CD4-positive, alpha-beta T cell (primary cell): ENCODE measurements at regions not wholly inside any gene's neighbourhood (a gene's known extent, or its start where the extent isn't known, plus 50 kb on each side); places are given as distances from the start of the nearest gene placed in this dataset.

Source experiments
- ATAC-seq: fragments of 200-7000 bp; cut with Tn5 transposase; one replicate; pipeline ENCODE4 v1.10.0; 2022; ENCODE audit warnings: mild to moderate bottlenecking; ENCODE audit not compliant: poor library complexity
- CTCF ChIA-PET: fragments of 350-600 bp; sonication (Branson Sonifier 250); formaldehyde crosslinking; loops from one replicate; lab custom pipeline; 2021; ENCODE audit warnings: antibody characterized with exemption, inconsistent platforms; lab: Charles Lee
- POLR2A ChIA-PET: fragments of 350-600 bp; sonication (Branson Sonifier 250); formaldehyde crosslinking; loops from one replicate; lab custom pipeline; 2021; ENCODE audit warnings: antibody characterized with exemption, inconsistent platforms; lab: Charles Lee
- DNase-seq, 14 experiments: peaks; one replicate each; pipeline ENCODE4 v3.0.0-alpha.2; 2013 to 2020; ENCODE audit warnings: mixed read lengths in 2 of 14
- H3K27ac ChIP-seq, 2 donors: one replicate each; pipeline versions ENCODE4 v1.5.1 to v1.7.0; 2013; ENCODE audit warnings: low read length in 2 of 2, low read depth in 1 of 2, mild to moderate bottlenecking in 1 of 2
- H3K27me3 ChIP-seq, 2 experiments: 1 replicate in 1 of 2; 2 replicates in 1 of 2; pipeline versions ENCODE4 v1.6.1 to v1.7.0; 2013; ENCODE audit warnings: low read length in 2 of 2, control low read depth in 1 of 2, mild to moderate bottlenecking in 1 of 2, moderate library complexity in 1 of 2; ENCODE audit not compliant: insufficient read depth in 2 of 2, control insufficient read depth in 1 of 2
- H3K36me3 ChIP-seq: one replicate; pipeline ENCODE4 v1.6.1; 2013; ENCODE audit warnings: low read length, control low read depth; ENCODE audit not compliant: insufficient read depth
- H3K4me1 ChIP-seq: one replicate; pipeline ENCODE4 v1.6.1; 2013; ENCODE audit warnings: low read length, control low read depth; ENCODE audit not compliant: insufficient read depth
- H3K4me3 ChIP-seq: one replicate; pipeline ENCODE4 v1.5.1; 2013; ENCODE audit warnings: mild to moderate bottlenecking, low read length, moderate library complexity
- H3K9me3 ChIP-seq, 2 experiments: 1 replicate in 1 of 2; 2 replicates in 1 of 2; pipeline versions ENCODE4 v1.6.1 to v1.7.0; 2013; ENCODE audit warnings: low read length in 2 of 2, mild to moderate bottlenecking in 2 of 2, control low read depth in 1 of 2, moderate library complexity in 1 of 2; ENCODE audit not compliant: control insufficient read depth in 1 of 2, insufficient read depth in 1 of 2
- H3K27ac Mint-ChIP-seq: one replicate; pipeline ENCODE4 v1.8.0; 2020; ENCODE audit warnings: mixed read lengths
- H3K27me3 Mint-ChIP-seq: one replicate; pipeline ENCODE4 v1.8.0; 2021; ENCODE audit warnings: mixed read lengths
- H3K36me3 Mint-ChIP-seq: one replicate; pipeline ENCODE4 v1.8.0; 2021; ENCODE audit warnings: low read depth, mixed read lengths
- H3K4me1 Mint-ChIP-seq: one replicate; pipeline ENCODE4 v1.8.0; 2021; ENCODE audit warnings: low read depth, mixed read lengths
- H3K4me3 Mint-ChIP-seq: one replicate; pipeline ENCODE4 v1.8.0; 2020; ENCODE audit warnings: mild to moderate bottlenecking, mixed read lengths
- H3K9me3 Mint-ChIP-seq: one replicate; pipeline ENCODE4 v1.8.0; 2020; ENCODE audit warnings: mixed read lengths
- intact Hi-C, 2 experiments: fragments of 100-400 bp; cut with DNase I in 1 of 2; cut with micrococcal nuclease in 1 of 2; formaldehyde crosslinking; loops; one replicate each; pipeline versions ENCODE4 v1.15.1 to v1.9.0; 2023 to 2025; cut with DNase I, micrococcal nuclease
- TF ChIP-seq, protein P1 (sequence below): fragments of 200-600 bp; IDR thresholded peaks from one replicate; pipeline ENCODE4 v1.8.0; 2022; ENCODE audit warnings: antibody characterized with exemption, mild to moderate bottlenecking

DNA sequence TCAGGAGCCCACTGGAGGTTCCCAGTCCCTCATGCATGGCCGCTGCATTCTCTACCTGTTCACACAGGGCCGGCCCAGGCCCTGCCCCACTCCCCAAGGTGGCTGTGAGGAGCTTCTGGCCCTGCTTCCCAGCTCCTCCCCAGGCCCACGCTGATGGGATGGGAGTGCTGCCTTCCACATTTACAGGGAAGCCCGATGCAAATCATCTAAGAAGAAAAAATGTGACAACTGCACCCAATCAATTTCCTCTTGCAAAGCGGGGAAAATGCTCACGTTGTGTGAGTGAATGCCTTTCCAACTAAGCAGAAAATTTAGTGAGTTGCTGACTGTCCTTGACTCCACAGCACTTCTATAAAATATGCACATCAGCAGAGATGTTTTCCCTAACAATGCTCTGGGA is 485.8 kb upstream of the MGMT start:
- Histone ChIP-seq H3K4me1 (no peaks in the 10 kb centered on the region), H3K27me3 (no peaks in the 10 kb centered on the region), H3K4me3 (no peak overlapping the region), H3K27ac (no peak overlapping the region), H3K36me3 (no peaks in the 10 kb centered on the region), H3K9me3 (peaks cover 0 to 15% of the 10 kb centered on the region in 2 experiments)
- POLR2A ChIA-PET, result no interaction called here
- intact Hi-C loops, result no loop called here
- DNase-seq (no peak), ATAC-seq (no peak)
- no peaks in the 10 kb centered on the region for H3K9me3 Mint-ChIP-seq
- H3K27ac Mint-ChIP-seq, result no peak overlapping the region
- H3K4me3 Mint-ChIP-seq, result no peak overlapping the region
- CTCF ChIA-PET, result no interaction called here
- H3K4me1 Mint-ChIP-seq, result no peaks in the 10 kb centered on the region
- H3K36me3 Mint-ChIP-seq, result no peaks in the 10 kb centered on the region
- H3K27me3 Mint-ChIP-seq, result no peaks in the 10 kb centered on the region
- TF ChIP-seq, protein P1, sequence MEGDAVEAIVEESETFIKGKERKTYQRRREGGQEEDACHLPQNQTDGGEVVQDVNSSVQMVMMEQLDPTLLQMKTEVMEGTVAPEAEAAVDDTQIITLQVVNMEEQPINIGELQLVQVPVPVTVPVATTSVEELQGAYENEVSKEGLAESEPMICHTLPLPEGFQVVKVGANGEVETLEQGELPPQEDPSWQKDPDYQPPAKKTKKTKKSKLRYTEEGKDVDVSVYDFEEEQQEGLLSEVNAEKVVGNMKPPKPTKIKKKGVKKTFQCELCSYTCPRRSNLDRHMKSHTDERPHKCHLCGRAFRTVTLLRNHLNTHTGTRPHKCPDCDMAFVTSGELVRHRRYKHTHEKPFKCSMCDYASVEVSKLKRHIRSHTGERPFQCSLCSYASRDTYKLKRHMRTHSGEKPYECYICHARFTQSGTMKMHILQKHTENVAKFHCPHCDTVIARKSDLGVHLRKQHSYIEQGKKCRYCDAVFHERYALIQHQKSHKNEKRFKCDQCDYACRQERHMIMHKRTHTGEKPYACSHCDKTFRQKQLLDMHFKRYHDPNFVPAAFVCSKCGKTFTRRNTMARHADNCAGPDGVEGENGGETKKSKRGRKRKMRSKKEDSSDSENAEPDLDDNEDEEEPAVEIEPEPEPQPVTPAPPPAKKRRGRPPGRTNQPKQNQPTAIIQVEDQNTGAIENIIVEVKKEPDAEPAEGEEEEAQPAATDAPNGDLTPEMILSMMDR, result no peak

DNA sequence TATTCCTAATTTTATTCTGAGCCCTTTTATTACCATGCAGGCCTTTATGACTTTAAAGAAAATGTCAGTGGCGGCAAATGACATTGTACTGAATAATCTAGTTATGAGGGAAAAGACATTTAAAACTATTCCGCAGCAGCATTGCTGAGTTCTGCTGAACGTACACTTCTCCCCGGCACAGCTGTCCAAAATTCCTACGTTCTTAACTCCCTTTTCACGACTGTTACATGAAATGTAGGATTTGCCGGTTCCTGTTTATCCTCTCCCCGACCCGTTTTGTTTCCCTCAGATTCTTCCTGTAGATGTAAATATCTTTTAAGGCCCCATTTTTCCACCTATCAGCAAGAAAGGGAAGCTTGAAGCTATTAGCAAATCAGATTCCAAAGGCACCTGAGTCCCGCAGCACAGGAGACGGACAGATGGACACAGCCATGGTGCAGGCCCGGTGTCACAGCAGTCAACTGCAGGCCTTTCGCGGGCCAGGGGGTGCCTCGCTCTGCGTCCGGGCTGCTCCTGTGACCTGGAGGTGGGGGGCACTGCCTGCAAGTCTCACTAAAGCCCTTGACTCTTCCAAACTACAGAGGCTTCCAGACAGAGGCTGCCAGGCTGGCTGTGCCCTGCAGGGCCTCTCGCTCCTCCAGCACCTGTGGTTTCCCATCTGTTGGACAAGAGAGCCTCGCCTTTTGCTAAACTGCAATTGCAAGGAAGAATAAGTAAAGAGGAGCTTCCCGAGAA is 485.0 kb upstream of the MGMT start:
- ATAC-seq (no peak), DNase-seq (no peak)
- Mint-ChIP-seq H3K4me3 (no peak overlapping the region), H3K27me3 (no peaks in the 10 kb centered on the region), H3K4me1 (no peaks in the 10 kb centered on the region), H3K9me3 (peaks cover under 1% of the 10 kb centered on the region), H3K36me3 (no peaks in the 10 kb centered on the region), H3K27ac (no peak overlapping the region)
- Histone ChIP-seq H3K9me3 (peaks cover 0 to 15% of the 10 kb centered on the region in 2 experiments), H3K36me3 (no peaks in the 10 kb centered on the region), H3K4me3 (no peak overlapping the region), H3K27ac (no peak overlapping the region), H3K4me1 (no peaks in the 10 kb centered on the region), H3K27me3 (no peaks in the 10 kb centered on the region)
- ChIA-PET CTCF (no interaction called here), POLR2A (no interaction called here)
- TF ChIP-seq, protein P1, result no peak
- intact Hi-C loops, result no loop called here

DNA sequence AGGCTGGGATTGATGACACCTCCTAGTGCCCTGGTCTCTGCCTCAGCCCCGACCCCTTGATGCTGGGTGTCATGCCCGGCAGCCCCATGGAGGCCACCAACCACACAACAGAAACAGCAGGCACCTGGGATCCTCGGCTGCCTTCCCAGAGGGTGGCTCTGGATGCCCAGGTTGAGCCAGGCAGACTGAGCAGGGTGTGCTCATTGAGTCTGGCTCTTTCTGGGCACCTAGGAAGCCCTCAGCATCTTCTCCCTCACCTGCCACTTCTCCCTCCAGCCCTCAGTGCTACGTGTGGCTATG is 484.5 kb upstream of the MGMT start:
- Histone ChIP-seq H3K36me3 (no peaks in the 10 kb centered on the region), H3K4me1 (no peaks in the 10 kb centered on the region), H3K27me3 (no peaks in the 10 kb centered on the region), H3K27ac (no peak overlapping the region), H3K9me3 (peaks cover 0 to 15% of the 10 kb centered on the region in 2 experiments), H3K4me3 (no peak overlapping the region)
- ATAC-seq (no peak), DNase-seq (no peak)
- H3K4me1 Mint-ChIP-seq, result no peaks in the 10 kb centered on the region
- H3K4me3 Mint-ChIP-seq, result no peak overlapping the region
- TF ChIP-seq, protein P1, result no peak
- H3K9me3 Mint-ChIP-seq, result peaks cover 6% of the 10 kb centered on the region
- intact Hi-C loops, result no loop called here
- ChIA-PET POLR2A (no interaction called here), CTCF (no interaction called here)
- H3K27ac Mint-ChIP-seq, result no peak overlapping the region
- H3K27me3 Mint-ChIP-seq, result peaks cover 5% of the 10 kb centered on the region
- no peaks in the 10 kb centered on the region for H3K36me3 Mint-ChIP-seq
